ENCODE measurements at regions not wholly inside any gene's neighbourhood (a gene's known extent, or its start where the extent isn't known, plus 50 kb on each side); places are given as distances from the start of the nearest gene placed in this dataset.

DNA sequence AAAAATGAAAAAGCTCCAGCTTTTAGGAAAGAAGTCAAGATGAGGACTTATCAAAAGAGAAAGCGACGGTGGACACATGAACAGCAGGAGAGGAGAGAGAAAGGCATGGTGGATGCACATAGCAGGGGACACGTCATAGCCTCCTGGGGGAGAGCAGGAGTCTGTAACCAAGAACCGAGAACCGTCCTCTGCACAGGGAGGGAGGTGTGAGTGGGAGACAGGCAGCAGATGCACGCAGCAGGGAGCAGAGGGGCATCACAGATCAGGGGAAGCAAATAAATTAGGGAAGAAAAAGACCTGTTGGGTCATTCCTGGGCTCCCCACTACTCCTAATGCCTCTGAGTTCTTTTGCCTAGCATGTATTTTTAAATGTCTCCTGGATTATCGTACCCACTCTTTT lies 138.1 kb upstream of the RMST start:
- no peak for TF ChIP-seq CTCF (conservative IDR thresholded peaks at IDR 0.05; ENCODE audit: low read depth, low read length)
- DNase-seq (ENCODE audit: low read depth): no peak

GRCh38 chr12:97335115-97335514 lies 127.5 kb upstream of the RMST start:
- no peak for DNase-seq (ENCODE audit: low read depth)
- H3K4me3 ChIP-seq (ENCODE audit: low read depth, low read length): no peak overlapping the region
- no peak for TF ChIP-seq CTCF (conservative IDR thresholded peaks at IDR 0.05; ENCODE audit: low read depth, low read length)

More for the DNA sequence above, 138.1 kb upstream of the RMST start:
- H3K4me3 ChIP-seq (ENCODE audit: low read depth, low read length): no peak overlapping the region

DNA sequence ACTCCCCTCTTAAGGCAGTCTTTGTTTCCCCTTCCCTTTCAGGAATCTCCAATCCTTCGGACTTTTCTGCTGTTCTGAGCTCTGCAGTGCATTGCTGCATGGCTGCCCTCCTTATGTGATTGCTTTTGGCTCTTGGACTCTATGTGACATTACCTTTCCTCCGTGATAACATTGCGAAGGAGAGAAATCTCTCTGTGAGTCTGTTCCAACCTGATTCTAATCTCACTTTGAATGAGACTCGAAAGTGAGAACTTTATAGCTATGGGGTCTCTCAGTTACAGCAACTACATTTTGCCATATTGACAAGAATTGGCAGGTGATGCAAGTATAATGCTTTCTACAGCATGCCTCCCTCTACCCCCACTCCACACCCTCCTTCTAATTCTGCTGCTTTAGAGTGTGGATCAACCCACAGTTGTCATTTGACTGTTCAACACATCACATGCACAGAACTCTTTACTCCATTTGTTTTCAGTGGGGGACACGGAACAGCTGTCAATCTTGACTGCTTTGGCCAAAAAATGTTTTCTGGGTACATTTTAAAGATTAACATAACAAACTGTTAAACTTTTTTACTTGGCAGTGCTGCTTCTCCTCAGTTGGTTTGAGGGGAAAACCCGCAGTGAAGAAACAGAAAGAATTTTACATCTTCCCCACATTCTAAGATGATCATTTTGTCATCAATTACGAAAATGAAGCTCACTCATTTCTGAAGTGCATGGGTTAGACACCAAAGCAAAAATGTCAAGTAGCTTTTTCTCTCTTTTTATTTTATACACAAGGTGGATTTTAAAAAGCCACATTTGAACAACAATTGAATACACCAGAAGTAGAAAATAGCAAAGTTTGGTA lies 125.5 kb upstream of the RMST start:
- H3K4me3 ChIP-seq (ENCODE audit: low read depth, low read length): no peak overlapping the region
- DNase-seq (ENCODE audit: low read depth): no peak
- TF ChIP-seq CTCF (conservative IDR thresholded peaks at IDR 0.05; ENCODE audit: low read depth, low read length): no peak

DNA sequence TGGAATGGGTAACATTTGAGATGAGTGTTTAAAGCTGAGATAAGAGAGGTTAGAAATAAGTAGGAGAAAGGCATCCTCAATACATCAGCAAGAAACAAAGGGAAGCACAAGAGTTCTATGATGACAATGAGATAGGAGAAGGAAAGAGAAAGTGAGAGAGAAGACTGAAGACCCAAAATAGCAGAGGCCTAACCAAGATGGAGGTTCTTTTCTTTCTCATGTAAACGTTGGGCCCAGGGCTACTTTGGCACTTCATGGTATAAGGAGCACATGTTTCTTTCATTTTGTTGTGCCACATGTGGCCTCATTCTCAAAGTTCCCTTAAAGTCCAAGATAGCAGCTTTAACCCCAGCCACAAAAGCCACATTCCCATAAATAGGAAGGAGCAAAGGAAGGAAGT lies 120.5 kb upstream of the RMST start:
- no peak for DNase-seq (ENCODE audit: low read depth)
- H3K4me3 ChIP-seq (ENCODE audit: low read depth, low read length): no peak overlapping the region
- TF ChIP-seq CTCF (conservative IDR thresholded peaks at IDR 0.05; ENCODE audit: low read depth, low read length): no peak

GRCh38 chr12:97347956-97348355 lies 114.6 kb upstream of the RMST start:
- H3K4me3 ChIP-seq (ENCODE audit: low read depth, low read length): no peak overlapping the region
- TF ChIP-seq CTCF (conservative IDR thresholded peaks at IDR 0.05; ENCODE audit: low read depth, low read length): no peak
- DNase-seq (ENCODE audit: low read depth): no peak

DNA sequence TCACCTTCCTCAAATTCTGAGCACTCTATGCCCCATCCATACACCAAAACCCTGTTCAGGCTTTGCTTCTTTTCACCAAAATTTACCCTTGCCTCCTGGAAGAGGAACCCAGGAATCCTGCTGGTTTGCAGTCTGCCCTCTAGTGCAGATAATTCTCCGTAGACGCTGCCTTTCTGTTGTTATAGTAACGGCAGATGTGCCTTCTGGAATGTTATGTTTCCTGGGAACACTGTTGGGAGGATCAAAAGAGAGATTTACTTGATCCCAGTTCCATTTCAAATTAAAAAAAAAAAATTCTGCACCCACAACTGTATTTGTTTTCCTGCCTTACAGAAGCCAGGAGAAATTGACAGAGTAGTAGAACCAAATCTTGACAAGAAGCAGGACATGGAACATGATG lies 104.2 kb upstream of the RMST start:
- no peak for TF ChIP-seq CTCF (conservative IDR thresholded peaks at IDR 0.05; ENCODE audit: low read depth, low read length)
- no peak for DNase-seq (ENCODE audit: low read depth)
- no peak overlapping the region for H3K4me3 ChIP-seq (ENCODE audit: low read depth, low read length)

All from epithelial cell of proximal tubule (primary cell).